ENCODE measurements at regions not wholly inside any gene's neighbourhood (a gene's known extent, or its start where the extent isn't known, plus 50 kb on each side); places are given as distances from the start of the nearest gene placed in this dataset.

- no peak for ATAC-seq
- no peak overlapping the region for H2AFZ ChIP-seq (ENCODE audit: low read length)
- no peak for DNase-seq (ENCODE audit: low spot score)
- no peaks in the 10 kb centered on the region for H3K79me2 ChIP-seq (ENCODE audit: insufficient read depth, low read length)
- no peaks in the 10 kb centered on the region for H3K27me3 ChIP-seq (ENCODE audit: control insufficient read depth in 1 of 2, insufficient read depth in 2 of 2, low read length in 2 of 2)
- no peak overlapping the region for H3K27ac ChIP-seq (ENCODE audit: extremely low read length, insufficient read depth, low read length)
- no peak for FAIRE-seq
- 0% methylated on average over 1 of the region's 1 CpG for WGBS (ENCODE audit: low lambda C conversion rate)
- H3K4me2 ChIP-seq (ENCODE audit: low read depth, low read length): no peak overlapping the region
- TF ChIP-seq ZNF260 (CRISPR knock-in tag; IDR thresholded peaks at IDR 0.05; ENCODE audit: borderline replicate concordance, low read depth) (no peak), PPARG (CRISPR knock-in tag; conservative IDR thresholded peaks at IDR 0.05) (no peak), BCL6 (CRISPR knock-in tag; IDR thresholded peaks at IDR 0.05) (no peak), PCBP2 (optimal IDR thresholded peaks at IDR 0.05; ENCODE audit: low read depth, low read length, poor library complexity, severe bottlenecking) (no peak)
- ChIA-PET CTCF (ENCODE audit: low intra/inter-chr PET ratio, low total read pairs) (no interaction called here), POLR2A (no interaction called here)
- no peaks in the 10 kb centered on the region for H3K36me3 ChIP-seq (replicated peaks in 1 of 2; ENCODE audit: control insufficient read depth in 1 of 2, insufficient read depth in 2 of 2, low read length in 2 of 2)
- no peak overlapping the region for H3K9ac ChIP-seq (ENCODE audit: insufficient read depth, low read depth, low read length)
- H3K9me3 ChIP-seq (ENCODE audit: low read length): peaks cover 76% of the 10 kb centered on the region
- BruUV-seq (replicated peaks): no TSS peak
- H3K4me3 ChIP-seq (replicated peaks in 1 of 3; ENCODE audit: insufficient read depth in 1 of 3, low read depth in 2 of 3, low read length in 3 of 3): no peak overlapping the region
- H4K20me1 ChIP-seq (ENCODE audit: insufficient read depth, low read length): no peaks in the 10 kb centered on the region
- in situ Hi-C loops (cut with HindIII; ENCODE audit: extremely low pct_ligation_motif_present, low pct_unique_long_range_greater_than_20kb) (no loop called here), intact Hi-C loops (cut with micrococcal nuclease; ENCODE audit: unreplicated experiment) (no loop called here)
- no peaks in the 10 kb centered on the region for H3K4me1 ChIP-seq (ENCODE audit: insufficient read depth, low read length)
These were observed 151.5 kb downstream of the AASDHPPT start for GRCh38 chr11:106228996-106229395.

- Histone ChIP-seq H3K4me1 (ENCODE audit: insufficient read depth, low read length) (no peaks in the 10 kb centered on the region), H3K9ac (ENCODE audit: insufficient read depth, low read depth, low read length) (no peak overlapping the region), H3K4me2 (ENCODE audit: low read depth, low read length) (no peak overlapping the region), H3K4me3 (replicated peaks in 1 of 3; ENCODE audit: insufficient read depth in 1 of 3, low read depth in 2 of 3, low read length in 3 of 3) (no peak overlapping the region), H3K79me2 (ENCODE audit: insufficient read depth, low read length) (no peaks in the 10 kb centered on the region), H3K36me3 (replicated peaks in 1 of 2; ENCODE audit: control insufficient read depth in 1 of 2, insufficient read depth in 2 of 2, low read length in 2 of 2) (no peaks in the 10 kb centered on the region), H4K20me1 (ENCODE audit: insufficient read depth, low read length) (no peaks in the 10 kb centered on the region), H3K27me3 (ENCODE audit: control insufficient read depth in 1 of 2, insufficient read depth in 2 of 2, low read length in 2 of 2) (no peaks in the 10 kb centered on the region), H2AFZ (ENCODE audit: low read length) (no peak overlapping the region), H3K27ac (ENCODE audit: extremely low read length, insufficient read depth, low read length) (no peak overlapping the region), H3K9me3 (ENCODE audit: low read length) (peaks cover 70% of the 10 kb centered on the region)
- in situ Hi-C loops (cut with HindIII; ENCODE audit: extremely low pct_ligation_motif_present, low pct_unique_long_range_greater_than_20kb) (no loop called here), intact Hi-C loops (cut with micrococcal nuclease; ENCODE audit: unreplicated experiment) (no loop called here)
- WGBS (ENCODE audit: low lambda C conversion rate): 11% methylated on average over 2 of the region's 2 CpGs
- DNase-seq (ENCODE audit: low spot score): no peak
- ATAC-seq: no peak
- FAIRE-seq: no peak
- CTCF ChIA-PET (ENCODE audit: low intra/inter-chr PET ratio, low total read pairs): no interaction called here
- TF ChIP-seq STAG1 (CRISPR knock-in tag; IDR thresholded peaks at IDR 0.05) (peak; percentile 17; the same call in 1 of the 2 replicates), ZNF691 (CRISPR knock-in tag; IDR thresholded peaks at IDR 0.05; ENCODE audit: borderline replicate concordance, low read depth) (no peak), ZNF883 (CRISPR knock-in tag; IDR thresholded peaks at IDR 0.05; ENCODE audit: not compliant biosample characterization) (no peak)
- POLR2A ChIA-PET: no interaction called here
- BruUV-seq (replicated peaks): no TSS peak
These were observed 154.1 kb downstream of the AASDHPPT start for GRCh38 chr11:106231591-106231990.
